Effector memory CD4-positive, alpha-beta T cell (primary cell): ENCODE measurements at regions not wholly inside any gene's neighbourhood (a gene's known extent, or its start where the extent isn't known, plus 50 kb on each side); places are given as distances from the start of the nearest gene placed in this dataset.

Source experiments
- DNase-seq, 3 donors: peaks; one replicate each; pipeline ENCODE4 v3.0.0-alpha.2; 2020
- H3K27ac ChIP-seq: 2 replicates; pipeline ENCODE4 v1.7.0; 2013; ENCODE audit warnings: mild to moderate bottlenecking, low read length, moderate library complexity; ENCODE audit not compliant: insufficient read depth, poor library complexity, severe bottlenecking
- H3K27me3 ChIP-seq: replicated peaks from 2 replicates; pipeline ENCODE4 v1.7.0; 2013; ENCODE audit warnings: mild to moderate bottlenecking, low read length; ENCODE audit not compliant: insufficient read depth, control insufficient read depth, poor library complexity, severe bottlenecking
- H3K36me3 ChIP-seq: 2 replicates; pipeline ENCODE4 v1.7.0; 2013; ENCODE audit warnings: mild to moderate bottlenecking, low read length, moderate library complexity; ENCODE audit not compliant: control insufficient read depth, insufficient read depth
- H3K4me1 ChIP-seq: 2 replicates; pipeline ENCODE4 v1.7.0; 2013; ENCODE audit warnings: low read length, mild to moderate bottlenecking; ENCODE audit not compliant: control insufficient read depth, insufficient read depth, poor library complexity, severe bottlenecking
- H3K4me3 ChIP-seq: 2 replicates; pipeline ENCODE4 v1.7.0; 2013; ENCODE audit warnings: low read length, low read depth, mild to moderate bottlenecking; ENCODE audit not compliant: insufficient read depth, poor library complexity, severe bottlenecking
- H3K9me3 ChIP-seq: 2 replicates; pipeline ENCODE4 v1.7.0; 2013; ENCODE audit warnings: mild to moderate bottlenecking, low read length, moderate library complexity; ENCODE audit not compliant: control insufficient read depth

- H3K27ac ChIP-seq, result no peak overlapping the region
- no peak for DNase-seq
- no peak overlapping the region for H3K4me3 ChIP-seq
- H3K4me1 ChIP-seq, result no peaks in the 10 kb centered on the region
- no peaks in the 10 kb centered on the region for H3K36me3 ChIP-seq
- no peaks in the 10 kb centered on the region for H3K27me3 ChIP-seq
- H3K9me3 ChIP-seq, result no peaks in the 10 kb centered on the region
Observed at GRCh38 chr9:27880635-27881034, 307.4 kb upstream of the C9orf72 start.

- Histone ChIP-seq H3K27me3 (no peaks in the 10 kb centered on the region), H3K9me3 (no peaks in the 10 kb centered on the region), H3K4me1 (no peaks in the 10 kb centered on the region), H3K36me3 (no peaks in the 10 kb centered on the region), H3K27ac (no peak overlapping the region), H3K4me3 (no peak overlapping the region)
- no peak for DNase-seq
Observed at GRCh38 chr9:27888661-27889295, 315.5 kb upstream of the C9orf72 start.

- DNase-seq, result no peak
- Histone ChIP-seq H3K27ac (no peak overlapping the region), H3K9me3 (no peaks in the 10 kb centered on the region), H3K27me3 (no peaks in the 10 kb centered on the region), H3K36me3 (no peaks in the 10 kb centered on the region), H3K4me1 (no peaks in the 10 kb centered on the region), H3K4me3 (no peak overlapping the region)
Observed at GRCh38 chr9:27924502-27924901, 351.2 kb upstream of the C9orf72 start.

GRCh38 chr9:27925815-27926214 lies 352.5 kb upstream of the C9orf72 start:
- DNase-seq, result no peak
- H3K36me3 ChIP-seq, result no peaks in the 10 kb centered on the region

GRCh38 chr9:27929841-27930240 lies 356.6 kb upstream of the C9orf72 start:
- DNase-seq, result no peak
- H3K9me3 ChIP-seq, result no peaks in the 10 kb centered on the region
- no peaks in the 10 kb centered on the region for H3K4me1 ChIP-seq
- no peak overlapping the region for H3K27ac ChIP-seq
- H3K36me3 ChIP-seq, result no peaks in the 10 kb centered on the region
- H3K4me3 ChIP-seq, result no peak overlapping the region
- H3K27me3 ChIP-seq, result no peaks in the 10 kb centered on the region

More at GRCh38 chr9:27925815-27926214, 352.5 kb upstream of the C9orf72 start:
- Histone ChIP-seq H3K4me3 (no peak overlapping the region), H3K4me1 (no peaks in the 10 kb centered on the region), H3K9me3 (no peaks in the 10 kb centered on the region), H3K27me3 (no peaks in the 10 kb centered on the region), H3K27ac (no peak overlapping the region)

- Histone ChIP-seq H3K27ac (no peak overlapping the region), H3K27me3 (no peaks in the 10 kb centered on the region), H3K9me3 (no peaks in the 10 kb centered on the region), H3K4me1 (no peaks in the 10 kb centered on the region), H3K36me3 (no peaks in the 10 kb centered on the region), H3K4me3 (no peak overlapping the region)
- no peak for DNase-seq
Observed at GRCh38 chr9:27933210-27934025, 360.1 kb upstream of the C9orf72 start.

- H3K27me3 ChIP-seq, result no peaks in the 10 kb centered on the region
- no peak for DNase-seq
- no peak overlapping the region for H3K27ac ChIP-seq
- H3K4me1 ChIP-seq, result no peaks in the 10 kb centered on the region
- H3K36me3 ChIP-seq, result no peaks in the 10 kb centered on the region
- no peak overlapping the region for H3K4me3 ChIP-seq
- H3K9me3 ChIP-seq, result no peaks in the 10 kb centered on the region
Observed at GRCh38 chr9:27934471-27934870, 361.2 kb upstream of the C9orf72 start.

- Histone ChIP-seq H3K36me3 (no peaks in the 10 kb centered on the region), H3K27me3 (no peaks in the 10 kb centered on the region), H3K9me3 (no peaks in the 10 kb centered on the region), H3K4me1 (no peaks in the 10 kb centered on the region), H3K27ac (no peak overlapping the region), H3K4me3 (no peak overlapping the region)
- DNase-seq, result no peak
Observed at GRCh38 chr9:27939186-27939585, 365.9 kb upstream of the C9orf72 start.

GRCh38 chr9:27940535-27940934 lies 367.3 kb upstream of the C9orf72 start:
- Histone ChIP-seq H3K4me1 (no peaks in the 10 kb centered on the region), H3K36me3 (no peaks in the 10 kb centered on the region), H3K27me3 (no peaks in the 10 kb centered on the region), H3K9me3 (no peaks in the 10 kb centered on the region), H3K4me3 (no peak overlapping the region), H3K27ac (no peak overlapping the region)
- DNase-seq, result no peak

- Histone ChIP-seq H3K27me3 (no peaks in the 10 kb centered on the region), H3K4me3 (no peak overlapping the region), H3K4me1 (no peaks in the 10 kb centered on the region), H3K27ac (no peak overlapping the region), H3K36me3 (no peaks in the 10 kb centered on the region), H3K9me3 (no peaks in the 10 kb centered on the region)
- DNase-seq, result no peak
Observed at GRCh38 chr9:27943501-27943900, 370.2 kb upstream of the C9orf72 start.
